ENCODE measurements at regions not wholly inside any gene's neighbourhood (a gene's known extent, or its start where the extent isn't known, plus 50 kb on each side); places are given as distances from the start of the nearest gene placed in this dataset.
A peak's percentile ranks its signal among the peaks of the same experiment; 100 is the strongest.

DNA sequence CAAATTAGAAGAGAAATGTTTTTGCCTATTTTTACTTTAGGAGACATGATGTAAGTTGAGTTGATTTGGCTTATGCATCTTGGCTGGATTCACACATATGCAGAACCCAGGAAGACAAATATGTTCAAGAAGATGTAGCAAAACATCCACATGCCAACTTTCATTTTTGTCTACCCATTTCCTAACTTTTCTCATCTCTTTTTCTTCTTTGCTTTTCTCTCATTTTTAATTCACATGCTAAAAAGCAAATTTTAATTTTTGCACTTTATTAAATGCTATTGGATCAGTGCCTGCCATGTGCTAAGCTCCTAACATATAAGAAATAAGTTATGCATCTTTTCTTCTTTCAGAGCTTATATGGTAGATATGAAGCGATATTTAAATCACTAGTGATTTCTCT is 143.7 kb upstream of the GRM3 start:
- WGBS, 3 donors = 82 to 86% (median 86%) methylated on average over 1 of the region's 1 CpG

GRCh38 chr7:86485827-86486226 is 157.9 kb upstream of the GRM3 start:
- Histone ChIP-seq H3K4me1 (no peaks in the 10 kb centered on the region), H3K27ac (no peak overlapping the region), H3K4me3 (no peak overlapping the region), H3K9me3 (no peaks in the 10 kb centered on the region), H3K36me3 (ENCODE audit: insufficient read depth in 1 of 2, low read depth in 1 of 2) (no peaks in the 10 kb centered on the region), H3K27me3 (ENCODE audit: insufficient read depth in 3 of 3, low read length in 2 of 3) (no peaks in the 10 kb centered on the region)
- intact Hi-C loops (cut with DNase I) = no loop called here
- ATAC-seq (no peak), DNase-seq (no peak)
- WGBS, 3 donors = 56 to 66% (median 61%) methylated on average over 3 of the region's 3 CpGs
- TF ChIP-seq, protein P1, sequence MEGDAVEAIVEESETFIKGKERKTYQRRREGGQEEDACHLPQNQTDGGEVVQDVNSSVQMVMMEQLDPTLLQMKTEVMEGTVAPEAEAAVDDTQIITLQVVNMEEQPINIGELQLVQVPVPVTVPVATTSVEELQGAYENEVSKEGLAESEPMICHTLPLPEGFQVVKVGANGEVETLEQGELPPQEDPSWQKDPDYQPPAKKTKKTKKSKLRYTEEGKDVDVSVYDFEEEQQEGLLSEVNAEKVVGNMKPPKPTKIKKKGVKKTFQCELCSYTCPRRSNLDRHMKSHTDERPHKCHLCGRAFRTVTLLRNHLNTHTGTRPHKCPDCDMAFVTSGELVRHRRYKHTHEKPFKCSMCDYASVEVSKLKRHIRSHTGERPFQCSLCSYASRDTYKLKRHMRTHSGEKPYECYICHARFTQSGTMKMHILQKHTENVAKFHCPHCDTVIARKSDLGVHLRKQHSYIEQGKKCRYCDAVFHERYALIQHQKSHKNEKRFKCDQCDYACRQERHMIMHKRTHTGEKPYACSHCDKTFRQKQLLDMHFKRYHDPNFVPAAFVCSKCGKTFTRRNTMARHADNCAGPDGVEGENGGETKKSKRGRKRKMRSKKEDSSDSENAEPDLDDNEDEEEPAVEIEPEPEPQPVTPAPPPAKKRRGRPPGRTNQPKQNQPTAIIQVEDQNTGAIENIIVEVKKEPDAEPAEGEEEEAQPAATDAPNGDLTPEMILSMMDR (IDR thresholded peaks at IDR 0.05) = no peak

More for the DNA sequence above, 143.7 kb upstream of the GRM3 start:
- no peaks in the 10 kb centered on the region for H3K4me1 ChIP-seq
- intact Hi-C loops (cut with DNase I) = no loop called here
- no peak for ATAC-seq
- H3K27ac ChIP-seq = no peak overlapping the region
- H3K27me3 ChIP-seq (ENCODE audit: insufficient read depth in 3 of 3, low read length in 2 of 3) = no peaks in the 10 kb centered on the region
- H3K4me3 ChIP-seq = no peak overlapping the region
- DNase-seq = no peak
- TF ChIP-seq, protein P1 (IDR thresholded peaks at IDR 0.05) = no peak
- H3K9me3 ChIP-seq = no peaks in the 10 kb centered on the region
- H3K36me3 ChIP-seq (ENCODE audit: insufficient read depth in 1 of 2, low read depth in 1 of 2) = no peaks in the 10 kb centered on the region

DNA sequence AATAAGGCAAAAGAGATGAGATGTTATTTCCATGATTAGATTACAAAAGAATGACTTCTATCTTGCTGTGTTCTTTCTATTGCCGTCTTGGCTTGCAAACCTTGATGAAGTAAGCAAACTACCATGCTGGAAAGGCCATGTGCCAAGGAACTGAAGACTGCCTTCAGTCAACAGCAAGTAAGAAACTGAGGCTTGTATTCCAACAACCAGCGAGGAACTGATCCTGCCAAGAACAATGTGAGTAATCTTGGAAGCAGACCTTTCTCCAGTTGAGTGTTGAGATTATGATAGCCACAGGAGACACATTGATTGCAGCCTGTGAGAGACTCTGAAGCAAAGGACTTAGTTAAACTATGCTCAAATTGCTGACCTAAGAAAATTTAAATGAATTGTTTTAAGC is 164.6 kb upstream of the GRM3 start:
- no peaks in the 10 kb centered on the region for H3K9me3 ChIP-seq
- intact Hi-C loops (cut with DNase I) = no loop called here
- H3K27ac ChIP-seq = no peak overlapping the region
- no peak overlapping the region for H3K4me3 ChIP-seq
- TF ChIP-seq, protein P1 (IDR thresholded peaks at IDR 0.05) = no peak
- no peaks in the 10 kb centered on the region for H3K27me3 ChIP-seq (ENCODE audit: insufficient read depth in 3 of 3, low read length in 2 of 3)
- no peaks in the 10 kb centered on the region for H3K36me3 ChIP-seq (ENCODE audit: insufficient read depth in 1 of 2, low read depth in 1 of 2)
- 57 to 64% (median 63%) methylated on average over 2 of the region's 2 CpGs for WGBS, 3 donors
- ATAC-seq = peak in 2 of 4 donors; percentile 29 to 36
- no peak for DNase-seq
- H3K4me1 ChIP-seq = no peaks in the 10 kb centered on the region

GRCh38 chr7:86477343-86477935 is 166.3 kb upstream of the GRM3 start:
- 18 to 19% (median 18%) methylated on average over 2 of the region's 2 CpGs for WGBS, 3 donors
- intact Hi-C loops (cut with DNase I) = no loop called here
- no peak overlapping the region for H3K4me3 ChIP-seq

More at GRCh38 chr7:86477343-86477935, 166.3 kb upstream of the GRM3 start:
- DNase-seq = no peak
- H3K36me3 ChIP-seq (ENCODE audit: insufficient read depth in 1 of 2, low read depth in 1 of 2) = no peaks in the 10 kb centered on the region
- H3K27me3 ChIP-seq (ENCODE audit: insufficient read depth in 3 of 3, low read length in 2 of 3) = no peaks in the 10 kb centered on the region
- no peaks in the 10 kb centered on the region for H3K4me1 ChIP-seq
- H3K27ac ChIP-seq = no peak overlapping the region
- TF ChIP-seq, protein P1 (IDR thresholded peaks at IDR 0.05) = no peak
- ATAC-seq = no peak
- H3K9me3 ChIP-seq = no peaks in the 10 kb centered on the region

Data from psoas muscle (tissue), 7 donors.